Ovary (tissue), 7 donors: ENCODE measurements at regions not wholly inside any gene's neighbourhood (a gene's known extent, or its start where the extent isn't known, plus 50 kb on each side); places are given as distances from the start of the nearest gene placed in this dataset.
A peak's percentile ranks its signal among the peaks of the same experiment; 100 is the strongest.

ENCODE experiments used
- DNase-seq, 5 donors: peaks; one replicate each; pipeline ENCODE4 v3.0.0-alpha.2; 2019 to 2020
- H3K27ac ChIP-seq, 2 donors: fragments of 200-600 bp; one replicate each; pipeline versions ENCODE4 v1.5.1 to v1.8.0; 2019 to 2022
- H3K27me3 ChIP-seq: fragments of 200-600 bp; one replicate; pipeline ENCODE4 v1.8.0; 2022
- H3K36me3 ChIP-seq: fragments of 200-600 bp; sonication (generic); one replicate; pipeline ENCODE4 v1.5.1; 2019
- H3K4me1 ChIP-seq: one replicate; pipeline ENCODE4 v1.8.1; 2013; ENCODE audit warnings: mild to moderate bottlenecking, moderate library complexity; ENCODE audit not compliant: insufficient read depth
- H3K4me3 ChIP-seq: fragments of 200-600 bp; sonication (generic); one replicate; pipeline ENCODE4 v1.5.1; 2017
- H3K9me3 ChIP-seq, 2 donors: fragments of 200-600 bp in 1 of 2; sonication (generic) in 1 of 2; one replicate each; pipeline versions ENCODE4 v1.5.1 to v1.8.1; 2013 to 2019; ENCODE audit warnings: mild to moderate bottlenecking in 1 of 2, moderate library complexity in 1 of 2
- EP300 ChIP-seq: sonication (generic); formaldehyde crosslinking; IDR thresholded peaks from one replicate; pipeline ENCODE4 v1.6.1; 2017; ENCODE audit warnings: antibody characterized with exemption
- POLR2A ChIP-seq: fragments of 450-650 bp; IDR thresholded peaks from one replicate; pipeline ENCODE4 v1.6.1; 2017; ENCODE audit warnings: antibody characterized with exemption, mild to moderate bottlenecking, moderate library complexity
- WGBS, 3 donors: extraction: QIAGEN DNeasy Blood & Tissue Kit in 1 of 3; methylation state at CpG; one replicate each; pipeline versions ENCODE4 v1.1.5 to v1.1.7; 2013 to 2017; 5-methylcytosine and 5-hydroxymethylcytosine counted together
- intact Hi-C, 4 donors: fragments of 100-400 bp; cut with DNase I; formaldehyde crosslinking; loops; one replicate each; pipeline versions ENCODE4 v1.11.0 to v1.15.1; 2022 to 2023
- TF ChIP-seq, protein P1 (sequence below), 3 donors: fragments of 450-650 bp in 2 of 3; fragments of 200-600 bp in 1 of 3; IDR thresholded peaks; one replicate each; pipeline versions ENCODE4 v1.5.1 to v1.8.0; 2016 to 2022; ENCODE audit warnings: antibody characterized with exemption in 3 of 3, mild to moderate bottlenecking in 1 of 3
- donor health status: DM: no; HTN: no; CAD: no; lungs with moderate emphysema.
- donor health status: DM: no; HTN: no; CAD: no.
- donor health status: Bipolar disorder and iron deficiency.
- donor health status: DM: no; HTN: no; CAD: no.
- donor health status: DM: yes; HTN: yes; CAD: no.

DNA sequence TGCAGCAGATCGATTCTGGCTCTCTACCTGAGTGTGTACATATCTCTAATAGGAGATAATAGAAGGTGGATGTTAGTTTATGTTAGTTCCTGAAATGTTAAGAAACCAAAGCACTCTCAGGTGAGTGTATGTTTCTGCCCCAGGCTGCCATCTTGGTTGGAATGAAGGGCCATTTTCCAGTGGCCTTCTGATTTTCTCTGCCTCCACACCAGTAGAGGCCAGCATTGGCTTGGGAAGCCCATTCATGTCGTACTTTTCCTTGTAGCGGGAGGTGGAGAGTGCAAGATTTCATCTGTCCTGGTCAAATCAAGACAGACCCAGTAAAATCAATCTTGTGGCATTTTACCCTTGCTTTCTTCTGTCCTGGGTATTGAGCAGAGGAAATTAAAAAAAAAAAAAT lies 91.0 kb downstream of the GAS1 start:
- no peak overlapping the region for H3K4me3 ChIP-seq
- H3K36me3 ChIP-seq, result no peaks in the 10 kb centered on the region
- TF ChIP-seq POLR2A, result no peak
- TF ChIP-seq, protein P1, sequence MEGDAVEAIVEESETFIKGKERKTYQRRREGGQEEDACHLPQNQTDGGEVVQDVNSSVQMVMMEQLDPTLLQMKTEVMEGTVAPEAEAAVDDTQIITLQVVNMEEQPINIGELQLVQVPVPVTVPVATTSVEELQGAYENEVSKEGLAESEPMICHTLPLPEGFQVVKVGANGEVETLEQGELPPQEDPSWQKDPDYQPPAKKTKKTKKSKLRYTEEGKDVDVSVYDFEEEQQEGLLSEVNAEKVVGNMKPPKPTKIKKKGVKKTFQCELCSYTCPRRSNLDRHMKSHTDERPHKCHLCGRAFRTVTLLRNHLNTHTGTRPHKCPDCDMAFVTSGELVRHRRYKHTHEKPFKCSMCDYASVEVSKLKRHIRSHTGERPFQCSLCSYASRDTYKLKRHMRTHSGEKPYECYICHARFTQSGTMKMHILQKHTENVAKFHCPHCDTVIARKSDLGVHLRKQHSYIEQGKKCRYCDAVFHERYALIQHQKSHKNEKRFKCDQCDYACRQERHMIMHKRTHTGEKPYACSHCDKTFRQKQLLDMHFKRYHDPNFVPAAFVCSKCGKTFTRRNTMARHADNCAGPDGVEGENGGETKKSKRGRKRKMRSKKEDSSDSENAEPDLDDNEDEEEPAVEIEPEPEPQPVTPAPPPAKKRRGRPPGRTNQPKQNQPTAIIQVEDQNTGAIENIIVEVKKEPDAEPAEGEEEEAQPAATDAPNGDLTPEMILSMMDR (IDR thresholded peaks at IDR 0.05), result no peak
- TF ChIP-seq EP300, result no peak
- no peak overlapping the region for H3K27ac ChIP-seq
- no peaks in the 10 kb centered on the region for H3K9me3 ChIP-seq
- 95 to 98% (median 97%) methylated on average over 3 of the region's 3 CpGs for WGBS, 3 donors
- no peaks in the 10 kb centered on the region for H3K27me3 ChIP-seq
- intact Hi-C loops, result loop anchor here in 1 of 4 donors (5.0 kb wide), 1 partner anchor 1764 kb away; no protein-coding TSS in a partner anchor
- no peak for DNase-seq
- H3K4me1 ChIP-seq, result peaks cover 4% of the 10 kb centered on the region

DNA sequence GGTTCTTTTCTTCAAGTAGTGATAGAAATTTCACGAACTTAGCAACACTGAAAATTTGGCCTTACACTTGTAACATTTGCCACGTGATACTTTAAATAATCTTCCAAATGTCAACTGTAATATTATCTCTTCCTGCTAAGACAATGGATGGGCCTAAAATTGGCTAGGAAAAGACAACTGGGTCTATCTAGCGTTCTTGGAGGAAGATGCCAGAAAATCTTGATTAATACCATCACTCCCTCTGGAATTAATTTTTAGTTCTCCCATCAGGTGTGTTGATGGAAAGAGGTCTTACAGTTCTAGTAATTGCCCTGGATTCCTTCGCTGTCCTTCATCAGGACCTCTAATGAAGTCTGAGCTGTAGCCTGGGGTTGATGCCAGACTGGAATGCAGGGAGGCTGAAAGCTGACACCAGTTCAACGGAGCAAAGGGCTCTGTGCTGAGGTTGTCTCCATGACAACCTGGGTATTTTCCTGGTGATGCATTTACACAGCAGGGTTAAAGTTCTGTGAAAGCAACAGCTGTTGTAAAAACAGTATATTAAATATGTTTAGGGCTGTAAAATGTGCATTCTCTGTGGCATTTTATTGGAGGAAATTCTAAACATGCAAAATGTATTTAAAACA lies 92.3 kb downstream of the GAS1 start:
- WGBS, 3 donors, result 6 to 8% (median 6%) methylated on average over 5 of the region's 5 CpGs
- Histone ChIP-seq H3K4me1 (peaks cover 4% of the 10 kb centered on the region), H3K9me3 (no peaks in the 10 kb centered on the region), H3K36me3 (no peaks in the 10 kb centered on the region), H3K4me3 (no peak overlapping the region), H3K27ac (peak overlapping the region in 1 of 2 donors; percentile 17), H3K27me3 (no peaks in the 10 kb centered on the region)
- DNase-seq, result peak; percentile 43 to 73 (median 60)
- intact Hi-C loops, result loop anchor here in 1 of 4 donors (5.0 kb wide), 1 partner anchor 1763 kb away; no protein-coding TSS in a partner anchor
- TF ChIP-seq POLR2A (no peak), EP300 (no peak)
- TF ChIP-seq, protein P1 (IDR thresholded peaks at IDR 0.05), result no peak

DNA sequence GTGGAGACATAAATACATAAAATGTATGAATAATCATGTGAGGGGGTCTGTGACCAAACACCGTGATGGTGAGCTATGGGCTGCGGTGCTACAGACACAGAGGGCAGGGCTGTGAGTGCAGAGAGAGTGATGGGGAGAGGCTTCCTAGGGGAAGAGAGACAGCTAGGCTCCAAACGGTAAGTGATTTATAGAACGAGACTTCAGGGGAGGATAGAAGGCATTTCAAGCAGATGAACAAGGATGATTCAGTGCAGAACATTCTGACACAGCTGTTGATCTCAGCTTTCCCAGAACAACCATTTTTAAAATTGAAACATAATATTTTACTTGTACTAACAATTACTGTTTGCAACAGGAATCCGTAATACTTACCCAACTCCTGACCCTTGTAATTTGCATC lies 100.7 kb downstream of the GAS1 start:
- Histone ChIP-seq H3K9me3 (no peaks in the 10 kb centered on the region), H3K4me1 (no peaks in the 10 kb centered on the region), H3K4me3 (no peak overlapping the region), H3K27ac (no peak overlapping the region), H3K27me3 (no peaks in the 10 kb centered on the region), H3K36me3 (no peaks in the 10 kb centered on the region)
- TF ChIP-seq POLR2A (no peak), EP300 (no peak)
- TF ChIP-seq, protein P1 (IDR thresholded peaks at IDR 0.05), result no peak
- intact Hi-C loops, result no loop called here
- no peak for DNase-seq
- WGBS, 3 donors, result 38 to 48% (median 39%) methylated on average over 5 of the region's 5 CpGs

DNA sequence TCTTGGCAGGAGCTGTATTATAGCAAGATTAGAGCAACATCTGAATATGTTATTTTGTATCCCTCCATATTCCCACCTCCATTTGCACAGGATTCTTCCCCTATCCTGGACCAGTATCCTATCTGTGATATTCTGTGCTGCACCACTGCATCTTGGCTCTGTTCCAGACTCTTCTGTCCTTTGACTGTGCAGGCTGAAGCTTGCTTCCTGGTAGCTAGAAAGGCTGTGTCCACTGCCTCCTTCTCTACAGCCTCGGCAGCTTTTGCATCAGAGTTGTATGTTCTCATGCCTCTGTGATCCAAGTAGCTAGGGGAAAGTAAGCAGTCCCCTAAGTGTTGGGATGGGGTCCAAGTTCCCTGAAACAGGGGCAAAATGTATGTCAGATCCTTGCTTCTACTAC lies 104.1 kb downstream of the GAS1 start:
- H3K4me3 ChIP-seq, result no peak overlapping the region
- no peaks in the 10 kb centered on the region for H3K27me3 ChIP-seq
- intact Hi-C loops, result no loop called here
- H3K27ac ChIP-seq, result no peak overlapping the region
- no peak for TF ChIP-seq POLR2A
- TF ChIP-seq, protein P1 (IDR thresholded peaks at IDR 0.05), result no peak
- no peak for TF ChIP-seq EP300
- H3K36me3 ChIP-seq, result no peaks in the 10 kb centered on the region
- no peaks in the 10 kb centered on the region for H3K9me3 ChIP-seq
- peak in 4 of 5 donors; percentile 31 to 37 (median 34) for DNase-seq
- peaks cover 2% of the 10 kb centered on the region for H3K4me1 ChIP-seq
- WGBS, 3 donors, result 14 to 17% (median 15%) methylated on average over 1 of the region's 1 CpG
